ENCODE measurements at regions not wholly inside any gene's neighbourhood (a gene's known extent, or its start where the extent isn't known, plus 50 kb on each side); places are given as distances from the start of the nearest gene placed in this dataset.

GRCh38 chr10:84706875-84707274 is 378.5 kb downstream of the CCSER2 start:
- no peak overlapping the region for H3K9ac ChIP-seq (ENCODE audit: insufficient read depth, low read length)

GRCh38 chr10:84715911-84716310 is 387.5 kb downstream of the CCSER2 start:
- no peaks in the 10 kb centered on the region for H3K79me2 ChIP-seq (ENCODE audit: control insufficient read depth, insufficient read depth, low read length)
- H3K27ac ChIP-seq (ENCODE audit: insufficient read depth, low read length): no peak overlapping the region
- H3K27me3 ChIP-seq (ENCODE audit: control insufficient read depth, insufficient read depth, low read length): no peaks in the 10 kb centered on the region
- TF ChIP-seq EZH2 (IDR thresholded peaks at IDR 0.05; ENCODE audit: low read length, missing control alignments) (no peak), CTCF (conservative IDR thresholded peaks at IDR 0.05 in 1 of 2, IDR thresholded peaks at IDR 0.05 in 1 of 2; ENCODE audit: low read depth in 1 of 2, low read length in 2 of 2) (no peak)
- DNase-seq (ENCODE audit: low read depth in 2 of 2): no peak
- H2AFZ ChIP-seq (ENCODE audit: low read length): no peak overlapping the region
- H3K9ac ChIP-seq (ENCODE audit: insufficient read depth, low read length): no peak overlapping the region
- no peaks in the 10 kb centered on the region for H4K20me1 ChIP-seq (ENCODE audit: control insufficient read depth, extremely low read depth, insufficient read depth, low read length)
- no peaks in the 10 kb centered on the region for H3K36me3 ChIP-seq (ENCODE audit: control insufficient read depth, insufficient read depth, low read length)
- no peak overlapping the region for H3K4me3 ChIP-seq (replicated peaks in 1 of 4; ENCODE audit: control extremely low read depth in 1 of 4, insufficient read depth in 1 of 4, low read depth in 3 of 4, low read length in 4 of 4)
- no peak overlapping the region for H3K4me2 ChIP-seq (ENCODE audit: extremely low read depth, insufficient read depth, low read length)
- no peaks in the 10 kb centered on the region for H3K4me1 ChIP-seq (ENCODE audit: control insufficient read depth, extremely low read depth, insufficient read depth, low read length)
- H3K9me3 ChIP-seq (ENCODE audit: control insufficient read depth, insufficient read depth, low read depth, low read length): no peaks in the 10 kb centered on the region

More at GRCh38 chr10:84706875-84707274, 378.5 kb downstream of the CCSER2 start:
- Histone ChIP-seq H3K27me3 (ENCODE audit: control insufficient read depth, insufficient read depth, low read length) (no peaks in the 10 kb centered on the region), H4K20me1 (ENCODE audit: control insufficient read depth, extremely low read depth, insufficient read depth, low read length) (no peaks in the 10 kb centered on the region), H3K9me3 (ENCODE audit: control insufficient read depth, insufficient read depth, low read depth, low read length) (no peaks in the 10 kb centered on the region), H2AFZ (ENCODE audit: low read length) (no peak overlapping the region), H3K4me1 (ENCODE audit: control insufficient read depth, extremely low read depth, insufficient read depth, low read length) (no peaks in the 10 kb centered on the region), H3K36me3 (ENCODE audit: control insufficient read depth, insufficient read depth, low read length) (no peaks in the 10 kb centered on the region), H3K27ac (ENCODE audit: insufficient read depth, low read length) (no peak overlapping the region), H3K79me2 (ENCODE audit: control insufficient read depth, insufficient read depth, low read length) (no peaks in the 10 kb centered on the region), H3K4me2 (ENCODE audit: extremely low read depth, insufficient read depth, low read length) (no peak overlapping the region), H3K4me3 (replicated peaks in 1 of 4; ENCODE audit: control extremely low read depth in 1 of 4, insufficient read depth in 1 of 4, low read depth in 3 of 4, low read length in 4 of 4) (no peak overlapping the region)
- DNase-seq (ENCODE audit: low read depth in 2 of 2): peak in 1 of 2 donors; percentile 1
- no peak for TF ChIP-seq CTCF (conservative IDR thresholded peaks at IDR 0.05 in 1 of 2, IDR thresholded peaks at IDR 0.05 in 1 of 2; ENCODE audit: low read depth in 1 of 2, low read length in 2 of 2)
- no peak for TF ChIP-seq EZH2 (IDR thresholded peaks at IDR 0.05; ENCODE audit: low read length, missing control alignments)

- Histone ChIP-seq H3K4me1 (ENCODE audit: control insufficient read depth, extremely low read depth, insufficient read depth, low read length) (no peaks in the 10 kb centered on the region), H4K20me1 (ENCODE audit: control insufficient read depth, extremely low read depth, insufficient read depth, low read length) (no peaks in the 10 kb centered on the region), H3K27me3 (ENCODE audit: control insufficient read depth, insufficient read depth, low read length) (no peaks in the 10 kb centered on the region), H3K36me3 (ENCODE audit: control insufficient read depth, insufficient read depth, low read length) (no peaks in the 10 kb centered on the region), H3K27ac (ENCODE audit: insufficient read depth, low read length) (no peak overlapping the region), H2AFZ (ENCODE audit: low read length) (no peak overlapping the region), H3K9me3 (ENCODE audit: control insufficient read depth, insufficient read depth, low read depth, low read length) (no peaks in the 10 kb centered on the region), H3K9ac (ENCODE audit: insufficient read depth, low read length) (no peak overlapping the region), H3K79me2 (ENCODE audit: control insufficient read depth, insufficient read depth, low read length) (no peaks in the 10 kb centered on the region), H3K4me2 (ENCODE audit: extremely low read depth, insufficient read depth, low read length) (no peak overlapping the region), H3K4me3 (replicated peaks in 1 of 4; ENCODE audit: control extremely low read depth in 1 of 4, insufficient read depth in 1 of 4, low read depth in 3 of 4, low read length in 4 of 4) (no peak overlapping the region)
- DNase-seq (ENCODE audit: low read depth in 2 of 2): no peak
- TF ChIP-seq CTCF (conservative IDR thresholded peaks at IDR 0.05 in 1 of 2, IDR thresholded peaks at IDR 0.05 in 1 of 2; ENCODE audit: low read depth in 1 of 2, low read length in 2 of 2): no peak
- no peak for TF ChIP-seq EZH2 (IDR thresholded peaks at IDR 0.05; ENCODE audit: low read length, missing control alignments)
Measured at GRCh38 chr10:84718877-84719616, 390.7 kb downstream of the CCSER2 start.

Data from fibroblast of lung (primary cell).